GM23338 (cell line): ENCODE measurements at regions not wholly inside any gene's neighbourhood (a gene's known extent, or its start where the extent isn't known, plus 50 kb on each side); places are given as distances from the start of the nearest gene placed in this dataset.

Source experiments
- ATAC-seq: fragments of 200-7000 bp; cut with Tn5 transposase; 3 replicates; pipeline ENCODE4 v1.9.1; 2020
- DNase-seq: peaks from one replicate; pipeline ENCODE4 v3.0.0-alpha.2; 2015; ENCODE audit warnings: low spot score
- H2AFZ ChIP-seq: fragments of 200-600 bp; sonication (generic); 2 replicates; pipeline ENCODE4 v1.8.0; 2016; ENCODE audit warnings: antibody characterized with exemption, mild to moderate bottlenecking, moderate library complexity
- H3F3A ChIP-seq: fragments of 200-600 bp; sonication (generic); replicated peaks from 2 replicates; pipeline ENCODE4 v1.8.0; 2017; ENCODE audit warnings: antibody characterized with exemption, mixed run types, low read depth
- H3K27ac ChIP-seq: fragments of 200-600 bp; sonication (generic); 2 replicates; pipeline ENCODE4 v1.6.1; 2016; ENCODE audit warnings: low read depth
- H3K27me3 ChIP-seq: fragments of 200-600 bp; sonication (generic); 2 replicates; pipeline ENCODE4 v1.8.0; 2016; ENCODE audit warnings: mild to moderate bottlenecking, mixed run types, moderate library complexity; ENCODE audit not compliant: insufficient read depth
- H3K36me3 ChIP-seq: fragments of 200-600 bp; sonication (generic); 2 replicates; pipeline ENCODE4 v1.8.0; 2016; ENCODE audit warnings: mild to moderate bottlenecking; ENCODE audit not compliant: insufficient read depth
- H3K4me1 ChIP-seq: fragments of 200-600 bp; sonication (generic); 2 replicates; pipeline ENCODE4 v1.8.0; 2016; ENCODE audit warnings: mild to moderate bottlenecking, moderate library complexity; ENCODE audit not compliant: insufficient read depth
- H3K4me2 ChIP-seq: fragments of 200-600 bp; sonication (generic); 2 replicates; pipeline ENCODE4 v1.7.1; 2017; ENCODE audit warnings: mixed run types
- H3K4me3 ChIP-seq: fragments of 200-600 bp; sonication (generic); 2 replicates; pipeline ENCODE4 v1.6.1; 2016; ENCODE audit warnings: mixed run types
- H3K79me2 ChIP-seq: fragments of 200-600 bp; sonication (generic); replicated peaks from 2 replicates; pipeline ENCODE4 v1.8.0; 2017; ENCODE audit warnings: mild to moderate bottlenecking; ENCODE audit not compliant: insufficient read depth
- H3K9me2 ChIP-seq: fragments of 200-600 bp; sonication (generic); 2 replicates; pipeline ENCODE4 v1.8.0; 2017; ENCODE audit not compliant: insufficient read depth
- H4K20me1 ChIP-seq: fragments of 200-600 bp; sonication (generic); replicated peaks from 2 replicates; pipeline ENCODE4 v1.8.0; 2017; ENCODE audit warnings: mild to moderate bottlenecking; ENCODE audit not compliant: insufficient read depth
- H3K27ac Mint-ChIP-seq: 2 replicates; pipeline ENCODE4 v1.8.0; 2020; ENCODE audit warnings: inconsistent platforms, mild to moderate bottlenecking, moderate library complexity, mixed read lengths
- H3K27me3 Mint-ChIP-seq: 3 replicates; pipeline ENCODE4 v1.8.0; 2022; ENCODE audit warnings: low read depth, mild to moderate bottlenecking, moderate library complexity, mixed read lengths, inconsistent platforms; ENCODE audit not compliant: insufficient read depth, poor library complexity
- H3K36me3 Mint-ChIP-seq: 3 replicates; pipeline ENCODE4 v1.8.0; 2021; ENCODE audit warnings: low read depth, mild to moderate bottlenecking, inconsistent platforms, moderate library complexity, mixed read lengths
- H3K4me1 Mint-ChIP-seq: 3 replicates; pipeline ENCODE4 v1.8.0; 2020; ENCODE audit warnings: mild to moderate bottlenecking, inconsistent platforms, mixed read lengths
- H3K4me3 Mint-ChIP-seq: 3 replicates; pipeline ENCODE4 v1.8.0; 2021; ENCODE audit warnings: moderate library complexity, mild to moderate bottlenecking, inconsistent platforms, mixed read lengths
- H3K9me3 Mint-ChIP-seq: 3 replicates; pipeline ENCODE4 v1.8.0; 2020; ENCODE audit warnings: moderate library complexity, mild to moderate bottlenecking, inconsistent platforms, mixed read lengths
- CTCF ChIP-seq, 2 experiments: fragments of 200-600 bp in 1 of 2; sonication (generic) in 1 of 2; conservative IDR thresholded peaks; 2 replicates each; pipeline versions ENCODE4 v1.5.1 to v1.6.1; 2016 to 2017; ENCODE audit warnings: antibody characterized with exemption in 2 of 2, low read depth in 2 of 2, mild to moderate bottlenecking in 2 of 2, moderate library complexity in 1 of 2
- EZH2 ChIP-seq: fragments of 200-600 bp; sonication (generic); IDR thresholded peaks from one replicate; pipeline ENCODE4 v1.8.0; 2017; ENCODE audit warnings: antibody characterized with exemption, mild to moderate bottlenecking, low read depth; ENCODE audit not compliant: unreplicated experiment
- EZH2phosphoT487 ChIP-seq: fragments of 200-600 bp; sonication (generic); IDR thresholded peaks from one replicate; pipeline ENCODE4 v1.8.1; 2018; ENCODE audit warnings: antibody characterized with exemption; ENCODE audit not compliant: unreplicated experiment
- NANOG ChIP-seq: IDR thresholded peaks from 2 replicates; pipeline ENCODE4 v1.6.1; 2016; ENCODE audit warnings: antibody characterized with exemption, borderline replicate concordance
- POLR2AphosphoS5 ChIP-seq: IDR thresholded peaks from 2 replicates; pipeline ENCODE4 v1.6.1; 2016; ENCODE audit warnings: antibody characterized with exemption, low read depth
- STAT1 ChIP-seq: IDR thresholded peaks from one replicate; pipeline ENCODE4 v1.6.1; 2016; ENCODE audit warnings: antibody characterized with exemption; ENCODE audit not compliant: unreplicated experiment
- ZNF114 ChIP-seq: fragments of 250-450 bp; sonication (Bioruptor Pico); IDR thresholded peaks from 2 replicates; pipeline ENCODE4 v1.5.0; 2020; ENCODE audit warnings: mild to moderate bottlenecking, moderate library complexity
- ZNF331 ChIP-seq: fragments of 250-450 bp; sonication (Bioruptor Pico); IDR thresholded peaks from 2 replicates; pipeline ENCODE4 v1.5.0; 2020; ENCODE audit warnings: low read depth, mild to moderate bottlenecking, moderate library complexity
- TF ChIP-seq, protein P1 (sequence below): IDR thresholded peaks from 2 replicates; pipeline ENCODE4 v1.6.1; 2016; ENCODE audit warnings: antibody characterized with exemption

DNA sequence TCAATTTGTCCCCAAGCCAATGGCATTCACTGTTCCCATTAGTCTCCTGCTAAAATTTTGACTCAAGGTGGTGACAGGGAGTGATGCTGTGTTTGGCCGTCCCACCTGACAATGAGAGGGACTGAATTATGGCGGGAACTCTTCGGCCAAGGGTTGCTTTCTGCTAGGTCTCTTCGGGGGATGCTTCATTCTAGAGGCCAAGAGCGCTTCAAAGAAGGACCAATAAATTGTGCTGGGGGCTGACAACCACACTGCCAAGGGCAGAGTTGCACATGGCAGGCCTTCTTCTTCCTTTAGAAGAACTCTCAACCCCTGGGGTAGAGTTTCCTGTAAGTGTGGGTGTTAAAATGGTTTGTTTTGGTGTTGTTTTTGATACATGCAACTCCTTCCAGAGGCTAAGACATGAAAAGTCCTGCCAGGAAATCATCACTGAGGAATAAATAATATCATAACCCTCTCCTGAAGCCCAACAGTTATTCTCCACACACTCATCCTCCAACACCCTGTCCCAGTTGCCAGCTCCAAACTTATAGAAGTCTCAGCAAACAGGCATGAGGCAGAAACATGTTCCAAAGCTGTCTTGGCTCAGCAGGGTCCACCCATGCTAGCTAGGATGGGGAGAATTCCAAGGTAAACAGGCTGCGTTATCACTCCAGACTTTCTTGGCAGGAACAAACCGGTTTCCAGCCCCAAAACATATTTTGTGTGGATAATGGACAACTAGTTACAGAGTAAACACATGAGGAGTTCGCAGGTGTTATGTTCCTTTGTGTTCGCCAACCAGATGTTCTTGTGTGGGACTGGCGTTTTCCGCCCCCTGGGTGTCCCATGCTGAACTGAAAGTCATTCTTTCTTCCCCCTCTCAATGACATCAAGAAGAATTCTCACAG, 396.7 kb upstream of the RGMA start:
- H3F3A ChIP-seq, result no peaks in the 10 kb centered on the region
- ATAC-seq (no peak), DNase-seq (no peak)
- H4K20me1 ChIP-seq, result no peaks in the 10 kb centered on the region
- H3K4me3 ChIP-seq, result no peak overlapping the region
- H3K4me2 ChIP-seq, result no peak overlapping the region
- Mint-ChIP-seq H3K4me3 (no peak overlapping the region), H3K27me3 (no peaks in the 10 kb centered on the region), H3K36me3 (0 out of 3 replicates have a peak, but pooled peaks cover 4% of the 10 kb centered on the region), H3K27ac (no peak overlapping the region), H3K4me1 (no peaks in the 10 kb centered on the region), H3K9me3 (no peaks in the 10 kb centered on the region; the same call in 2 of the 3 replicates)
- H3K27me3 ChIP-seq, result no peaks in the 10 kb centered on the region
- H3K4me1 ChIP-seq, result peaks cover 5% of the 10 kb centered on the region; the same call in 1 of the 2 replicates
- H3K36me3 ChIP-seq, result no peaks in the 10 kb centered on the region
- no peaks in the 10 kb centered on the region; the same call in 1 of the 2 replicates for H3K9me2 ChIP-seq
- TF ChIP-seq EZH2, result no peak
- TF ChIP-seq CTCF (conservative IDR thresholded peaks at IDR 0.05; ENCODE audit: low read depth in 2 of 2), result peak in 1 of 2 experiments; percentile 10; a peak in 1 of 4 replicates
- H3K79me2 ChIP-seq, result no peaks in the 10 kb centered on the region
- H2AFZ ChIP-seq, result no peak overlapping the region
- no peak overlapping the region for H3K27ac ChIP-seq

GRCh38 chr15:93483923-93484322, 394.9 kb upstream of the RGMA start:
- no peaks in the 10 kb centered on the region for H3F3A ChIP-seq
- Mint-ChIP-seq H3K4me1 (peaks cover 8% of the 10 kb centered on the region), H3K27me3 (no peaks in the 10 kb centered on the region), H3K9me3 (no peaks in the 10 kb centered on the region; the same call in 2 of the 3 replicates), H3K27ac (no peak overlapping the region), H3K36me3 (0 out of 3 replicates have a peak, but pooled peaks cover 4% of the 10 kb centered on the region), H3K4me3 (no peak overlapping the region)
- H3K79me2 ChIP-seq, result no peaks in the 10 kb centered on the region
- no peaks in the 10 kb centered on the region; the same call in 1 of the 2 replicates for H3K27me3 ChIP-seq
- TF ChIP-seq POLR2AphosphoS5 (no peak), EZH2 (no peak)
- H3K4me1 ChIP-seq, result peaks cover 12% of the 10 kb centered on the region; the same call in 1 of the 2 replicates
- DNase-seq (no peak), ATAC-seq (no peak)
- no peak overlapping the region for H2AFZ ChIP-seq
- H4K20me1 ChIP-seq, result no peaks in the 10 kb centered on the region
- H3K27ac ChIP-seq, result no peak overlapping the region
- H3K4me2 ChIP-seq, result no peak overlapping the region
- no peaks in the 10 kb centered on the region; the same call in 1 of the 2 replicates for H3K9me2 ChIP-seq
- H3K36me3 ChIP-seq, result no peaks in the 10 kb centered on the region
- no peak overlapping the region for H3K4me3 ChIP-seq

- H3K4me1 ChIP-seq, result peaks cover 24% of the 10 kb centered on the region
- no peak overlapping the region for H3K4me2 ChIP-seq
- H3K27me3 Mint-ChIP-seq, result no peaks in the 10 kb centered on the region
- H3K36me3 ChIP-seq, result no peaks in the 10 kb centered on the region
- H3F3A ChIP-seq, result no peaks in the 10 kb centered on the region
- no peak overlapping the region for H3K27ac ChIP-seq
- H4K20me1 ChIP-seq, result no peaks in the 10 kb centered on the region
- no peaks in the 10 kb centered on the region; the same call in 1 of the 2 replicates for H3K27me3 ChIP-seq
- no peak overlapping the region for H3K4me3 ChIP-seq
- H3K36me3 Mint-ChIP-seq, result 0 out of 3 replicates have a peak, but pooled peaks cover 4% of the 10 kb centered on the region
- H3K9me2 ChIP-seq, result no peaks in the 10 kb centered on the region; the same call in 1 of the 2 replicates
- ATAC-seq (no peak), DNase-seq (no peak)
- H3K9me3 Mint-ChIP-seq, result no peaks in the 10 kb centered on the region; the same call in 2 of the 3 replicates
- no peak overlapping the region for H2AFZ ChIP-seq
- no peak overlapping the region for H3K4me3 Mint-ChIP-seq
- no peak overlapping the region for H3K27ac Mint-ChIP-seq
- no peaks in the 10 kb centered on the region for H3K79me2 ChIP-seq
- H3K4me1 Mint-ChIP-seq, result peaks cover 20% of the 10 kb centered on the region
- TF ChIP-seq STAT1, result no peak
- no peak for TF ChIP-seq POLR2AphosphoS5
- TF ChIP-seq EZH2, result no peak
- TF ChIP-seq CTCF (conservative IDR thresholded peaks at IDR 0.05; ENCODE audit: low read depth in 2 of 2), result no peak
- TF ChIP-seq ZNF331, result no peak
- no peak for TF ChIP-seq NANOG
- TF ChIP-seq, protein P1, sequence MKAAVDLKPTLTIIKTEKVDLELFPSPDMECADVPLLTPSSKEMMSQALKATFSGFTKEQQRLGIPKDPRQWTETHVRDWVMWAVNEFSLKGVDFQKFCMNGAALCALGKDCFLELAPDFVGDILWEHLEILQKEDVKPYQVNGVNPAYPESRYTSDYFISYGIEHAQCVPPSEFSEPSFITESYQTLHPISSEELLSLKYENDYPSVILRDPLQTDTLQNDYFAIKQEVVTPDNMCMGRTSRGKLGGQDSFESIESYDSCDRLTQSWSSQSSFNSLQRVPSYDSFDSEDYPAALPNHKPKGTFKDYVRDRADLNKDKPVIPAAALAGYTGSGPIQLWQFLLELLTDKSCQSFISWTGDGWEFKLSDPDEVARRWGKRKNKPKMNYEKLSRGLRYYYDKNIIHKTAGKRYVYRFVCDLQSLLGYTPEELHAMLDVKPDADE, result no peak
- TF ChIP-seq EZH2phosphoT487, result no peak
- no peak for TF ChIP-seq ZNF114 (CRISPR knock-in tag)
Measured at GRCh38 chr15:93482731-93483130, 393.7 kb upstream of the RGMA start.
